HT1080 (cell line): ENCODE measurements at regions not wholly inside any gene's neighbourhood (a gene's known extent, or its start where the extent isn't known, plus 50 kb on each side); places are given as distances from the start of the nearest gene placed in this dataset.
"Not testable (repeated sequence)": the region's sequence is repeated elsewhere in the genome, so short reads cannot be mapped to it uniquely, and the experiment has no call there.

ENCODE experiments used
- DNase-seq: peaks from one replicate; pipeline ENCODE4 v3.0.0-alpha.2; 2015; ENCODE audit warnings: low read depth

DNA sequence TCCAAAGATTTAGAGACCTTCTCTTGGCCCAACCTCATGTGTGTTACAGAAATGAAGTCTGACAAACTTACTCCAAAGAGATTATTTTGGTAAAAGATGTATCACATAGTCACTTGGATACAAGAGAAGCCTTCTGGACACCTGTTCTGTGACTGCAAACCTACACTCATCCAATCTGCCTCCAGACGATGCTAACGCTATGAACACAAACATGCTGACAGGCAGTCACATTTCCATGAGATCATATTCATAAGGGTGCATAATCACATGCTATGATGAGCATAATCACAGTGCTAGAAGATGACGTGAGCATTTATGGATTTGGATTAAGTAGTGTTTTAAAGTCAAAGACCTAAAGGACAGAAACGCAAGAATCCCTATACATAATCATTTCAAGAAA, 340.2 kb downstream of the HACE1 start:
- no peak for DNase-seq

DNA sequence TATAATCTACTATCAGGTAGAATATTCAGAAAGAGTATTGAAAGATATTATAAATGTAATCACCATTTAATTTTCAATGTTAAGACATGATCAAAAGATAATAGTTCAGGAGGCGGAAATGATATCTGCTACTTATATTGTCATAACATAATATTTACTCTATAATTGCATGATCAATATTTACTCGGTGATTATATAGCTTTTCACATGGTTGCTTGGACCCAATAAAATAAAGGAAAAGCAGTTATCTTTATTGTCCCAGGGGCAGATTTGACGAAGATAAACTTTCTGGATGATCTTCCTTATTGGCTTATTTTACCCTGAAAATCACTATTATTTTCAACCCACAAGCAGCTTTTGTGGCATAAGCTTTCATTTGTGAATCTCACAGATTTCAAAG, 350.4 kb downstream of the HACE1 start:
- no peak for DNase-seq

GRCh38 chr6:104506429-104506828, 353.3 kb downstream of the HACE1 start:
- DNase-seq, result no peak

- DNase-seq, result no peak
Observed at GRCh38 chr6:104505838-104506237, 353.9 kb downstream of the HACE1 start.

GRCh38 chr6:104500265-104500664, 359.5 kb downstream of the HACE1 start:
- no peak for DNase-seq

GRCh38 chr6:104486035-104486434, 373.7 kb downstream of the HACE1 start:
- no peak for DNase-seq

GRCh38 chr6:104484626-104485025, 375.1 kb downstream of the HACE1 start:
- no peak for DNase-seq

GRCh38 chr6:104484191-104484590, 375.5 kb downstream of the HACE1 start:
- DNase-seq, result no peak

GRCh38 chr6:104483225-104483834, 376.4 kb downstream of the HACE1 start:
- no peak for DNase-seq

DNA sequence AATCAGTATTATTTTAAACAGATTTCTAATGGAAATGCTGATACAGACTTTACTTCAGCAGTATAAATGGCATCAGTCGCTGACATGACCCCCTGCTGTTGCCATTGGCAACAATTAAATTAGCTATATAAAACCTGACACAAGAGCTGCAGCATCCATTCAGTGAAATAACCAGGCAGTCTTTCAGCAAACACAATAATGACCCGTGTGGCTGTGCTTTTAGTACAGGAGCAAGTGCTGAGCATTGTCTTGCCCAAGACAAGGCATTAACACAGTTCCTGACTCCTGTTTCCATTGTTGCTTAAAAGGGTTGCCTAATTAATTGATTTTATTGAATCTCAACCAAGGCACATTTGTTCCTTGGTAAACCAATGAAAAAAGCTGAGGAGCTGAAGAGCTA, 382.1 kb downstream of the HACE1 start:
- no peak for DNase-seq

DNA sequence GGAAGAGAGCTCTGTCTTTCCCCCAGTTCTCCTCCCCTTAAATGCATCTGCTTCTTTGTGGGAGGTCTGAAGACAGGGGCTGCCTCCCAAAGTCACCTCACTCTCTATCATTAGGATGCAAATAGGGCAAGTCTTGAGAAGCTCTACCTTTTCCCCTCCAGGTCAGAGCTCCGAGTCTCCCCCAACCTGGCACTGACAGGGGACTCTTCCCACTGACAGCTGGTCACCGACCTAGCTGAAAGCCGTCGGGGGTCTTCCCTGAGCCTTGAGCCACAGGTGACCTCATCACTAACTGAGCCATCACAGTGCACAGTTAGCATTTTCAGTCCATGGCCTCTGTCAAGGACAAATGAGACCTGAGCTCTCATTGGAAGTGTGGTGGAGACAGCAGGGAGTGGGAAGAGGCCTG, 386.7 kb downstream of the HACE1 start:
- no peak for DNase-seq

DNA sequence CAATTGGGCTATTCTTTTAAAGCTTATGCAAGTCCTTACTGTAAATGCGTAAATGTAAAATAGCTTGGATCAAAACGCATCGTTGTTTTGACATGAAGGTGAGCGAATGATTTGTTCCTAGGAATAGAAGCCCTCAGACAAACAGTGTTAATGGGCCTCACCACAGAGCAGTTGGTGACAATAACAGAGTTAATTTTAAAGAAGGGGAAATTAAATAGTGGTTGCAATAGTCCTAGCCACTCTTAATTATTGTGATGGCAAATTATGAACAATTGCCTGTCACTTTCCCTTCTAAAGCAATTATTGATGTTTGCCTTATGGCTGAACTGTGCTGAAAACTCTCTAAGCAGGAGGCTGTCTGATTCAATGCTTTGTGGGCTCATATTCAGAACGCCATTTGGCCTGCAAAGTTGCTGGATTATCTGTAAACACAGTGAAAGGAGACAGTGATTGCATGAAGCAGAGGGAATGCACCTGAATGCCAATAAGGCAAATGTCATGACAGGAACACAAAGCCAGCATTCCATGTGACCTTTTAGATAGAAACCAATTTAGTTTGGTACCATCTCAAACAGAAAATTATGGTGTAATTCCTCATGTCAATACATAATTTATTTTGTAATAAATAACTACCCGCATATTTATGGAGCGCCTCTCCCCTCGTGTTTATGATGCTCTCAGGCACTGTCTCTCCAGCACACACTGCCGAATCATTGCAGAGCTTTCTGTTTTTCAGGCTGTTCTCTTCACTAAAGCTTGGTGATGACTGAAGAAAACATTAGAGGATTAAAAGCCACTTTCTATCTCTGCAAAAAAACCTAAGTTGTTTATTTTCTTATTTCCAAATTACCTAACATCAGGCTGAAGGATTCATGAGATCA, 387.5 kb downstream of the HACE1 start:
- DNase-seq, result no peak

DNA sequence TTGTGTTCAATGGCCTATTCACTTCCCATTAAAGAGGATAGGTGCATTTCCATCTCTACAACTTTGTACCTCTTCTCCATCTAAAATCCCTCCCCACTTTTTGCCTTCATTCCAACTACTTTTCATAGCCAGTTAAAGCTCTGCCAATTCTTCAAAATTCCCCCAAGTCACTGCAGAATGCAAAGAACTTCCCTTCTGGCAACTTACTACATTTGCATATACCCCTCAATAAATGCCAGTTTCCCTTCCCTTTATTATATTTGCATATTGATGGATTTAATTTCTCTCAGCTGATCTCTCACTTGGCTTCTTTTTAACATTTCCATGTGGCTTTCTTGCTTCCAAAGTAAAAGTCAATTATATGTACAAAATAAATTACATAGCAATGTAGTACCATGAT, 393.4 kb downstream of the HACE1 start:
- DNase-seq, result no peak

DNA sequence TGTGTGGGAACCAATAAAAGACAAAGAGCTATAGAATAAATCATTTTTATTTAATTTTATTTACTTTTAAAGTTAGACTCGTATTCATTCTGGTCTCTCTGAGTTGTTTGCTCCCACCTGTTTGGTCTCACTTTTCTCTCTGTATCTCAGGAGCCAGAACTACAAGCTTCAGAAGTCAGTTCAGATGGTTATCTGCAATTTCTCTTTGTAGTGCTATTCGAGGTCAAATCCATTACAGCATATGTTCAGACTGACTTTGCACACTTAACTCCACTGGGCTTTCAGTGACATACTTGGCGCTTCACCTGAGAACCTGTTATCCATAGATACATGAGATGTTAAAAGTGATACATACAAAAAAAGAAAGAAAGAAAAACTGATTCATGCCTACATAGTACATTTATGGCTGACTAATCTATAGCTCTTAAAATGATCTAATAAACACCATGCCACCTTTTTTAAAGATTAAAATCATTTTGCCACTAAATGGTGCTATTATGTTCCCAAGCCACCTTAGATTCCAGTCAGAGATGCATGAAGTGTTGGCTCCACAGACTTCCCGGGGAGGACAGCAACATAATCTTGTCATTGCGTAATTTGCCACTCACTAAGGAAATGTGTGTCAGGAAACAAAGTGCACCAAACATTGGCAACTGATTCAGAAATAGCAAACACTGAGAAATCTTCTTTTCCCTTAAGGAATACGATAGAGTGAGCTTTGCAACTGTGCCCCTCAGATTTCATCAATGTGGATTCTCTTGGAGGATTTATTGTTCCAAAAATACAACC, 396.7 kb downstream of the HACE1 start:
- DNase-seq, result peak; percentile 12

GRCh38 chr6:104460738-104461483, 398.8 kb downstream of the HACE1 start:
- no peak for DNase-seq

- no peak for DNase-seq
Observed at GRCh38 chr6:104459543-104459942, 400.2 kb downstream of the HACE1 start.

GRCh38 chr6:104449918-104450317, 409.8 kb downstream of the HACE1 start:
- DNase-seq, result no peak

GRCh38 chr6:104446101-104447080, 413.3 kb downstream of the HACE1 start:
- not testable (repeated sequence) for DNase-seq

GRCh38 chr6:104434519-104434918, 425.2 kb downstream of the HACE1 start:
- DNase-seq, result no peak

GRCh38 chr6:104431096-104431495, 428.6 kb downstream of the HACE1 start:
- no peak for DNase-seq
